Astrocyte (in vitro differentiated cells and primary cell): ENCODE measurements at regions not wholly inside any gene's neighbourhood (a gene's known extent, or its start where the extent isn't known, plus 50 kb on each side); places are given as distances from the start of the nearest gene placed in this dataset.

Experiments used
- DNase-seq: peaks from one replicate; pipeline ENCODE4 v3.0.0-alpha.2; 2010; ENCODE audit warnings: low read depth
- FAIRE-seq: peaks from 2 replicates; lab custom pipeline; 2011; peaks lifted over from hg19 to GRCh38; lab: Jason Lieb, UNC
- H2AFZ ChIP-seq: 2 replicates; pipeline ENCODE4 v1.6.0; 2012; ENCODE audit warnings: low read depth, low read length, inconsistent platforms
- H3K27ac ChIP-seq: 2 replicates; pipeline ENCODE4 v1.5.1; 2011; ENCODE audit warnings: low read depth, low read length, inconsistent platforms
- H3K27me3 ChIP-seq: 2 replicates; pipeline ENCODE4 v1.6.0; 2011; ENCODE audit warnings: low read length, inconsistent platforms; ENCODE audit not compliant: insufficient read depth
- H3K36me3 ChIP-seq: 2 replicates; pipeline ENCODE4 v1.5.1; 2011; ENCODE audit warnings: low read length, inconsistent platforms; ENCODE audit not compliant: insufficient read depth
- H3K4me1 ChIP-seq: 2 replicates; pipeline ENCODE4 v1.5.1; 2011; ENCODE audit warnings: low read length, inconsistent platforms; ENCODE audit not compliant: insufficient read depth
- H3K4me2 ChIP-seq: 2 replicates; pipeline ENCODE4 v1.6.0; 2012; ENCODE audit warnings: low read length, inconsistent platforms
- H3K4me3 ChIP-seq: 2 replicates; pipeline ENCODE4 v1.5.1; 2011; ENCODE audit warnings: low read depth, mild to moderate bottlenecking, low read length, inconsistent platforms; ENCODE audit not compliant: insufficient read depth
- H3K79me2 ChIP-seq: 2 replicates; pipeline ENCODE4 v1.6.0; 2012; ENCODE audit warnings: mild to moderate bottlenecking, low read length, inconsistent platforms; ENCODE audit not compliant: insufficient read depth
- H3K9ac ChIP-seq: 2 replicates; pipeline ENCODE4 v1.6.0; 2012; ENCODE audit warnings: mild to moderate bottlenecking, low read length, inconsistent platforms
- H3K9me3 ChIP-seq: 2 replicates; pipeline ENCODE4 v1.5.1; 2012; ENCODE audit warnings: low read depth, mild to moderate bottlenecking, low read length, inconsistent platforms; ENCODE audit not compliant: insufficient read depth
- H4K20me1 ChIP-seq: 2 replicates; pipeline ENCODE4 v1.6.0; 2012; ENCODE audit warnings: low read length, inconsistent platforms; ENCODE audit not compliant: insufficient read depth
- H3K27ac Mint-ChIP-seq: one replicate; pipeline ENCODE4 v1.8.0; 2021; ENCODE audit warnings: mild to moderate bottlenecking, mixed read lengths; ENCODE audit not compliant: unreplicated experiment
- H3K27me3 Mint-ChIP-seq: one replicate; pipeline ENCODE4 v1.8.0; 2021; ENCODE audit warnings: low read depth, mixed read lengths; ENCODE audit not compliant: unreplicated experiment
- H3K36me3 Mint-ChIP-seq: one replicate; pipeline ENCODE4 v1.8.0; 2021; ENCODE audit warnings: low read depth, mixed read lengths; ENCODE audit not compliant: unreplicated experiment
- H3K4me1 Mint-ChIP-seq: one replicate; pipeline ENCODE4 v1.8.0; 2021; ENCODE audit warnings: low read depth, mixed read lengths; ENCODE audit not compliant: unreplicated experiment
- H3K4me3 Mint-ChIP-seq: one replicate; pipeline ENCODE4 v1.8.0; 2021; ENCODE audit warnings: mild to moderate bottlenecking, moderate library complexity, mixed read lengths; ENCODE audit not compliant: unreplicated experiment
- H3K9me3 Mint-ChIP-seq: one replicate; pipeline ENCODE4 v1.8.0; 2021; ENCODE audit warnings: mild to moderate bottlenecking, mixed read lengths; ENCODE audit not compliant: unreplicated experiment
- CTCF ChIP-seq: IDR thresholded peaks from 2 replicates; pipeline ENCODE4 v1.5.1; 2011; ENCODE audit warnings: low read depth, mild to moderate bottlenecking, inconsistent platforms, low read length, moderate library complexity; ENCODE audit not compliant: insufficient read depth
- EZH2 ChIP-seq: IDR thresholded peaks from 2 replicates; pipeline ENCODE4 v1.6.1; 2012; ENCODE audit warnings: mild to moderate bottlenecking, low read length, inconsistent platforms; ENCODE audit not compliant: insufficient read depth

GRCh38 chr20:47927385-47927851 is 142.1 kb upstream of the SULF2 start:
- H3K79me2 ChIP-seq, result no peaks in the 10 kb centered on the region
- no peaks in the 10 kb centered on the region for H4K20me1 ChIP-seq
- FAIRE-seq, result no peak
- Mint-ChIP-seq H3K36me3 (no peaks in the 10 kb centered on the region), H3K4me3 (peak overlapping the region; percentile 1), H3K27ac (peak overlapping the region; percentile 38), H3K4me1 (peaks cover 27% of the 10 kb centered on the region), H3K27me3 (no peaks in the 10 kb centered on the region), H3K9me3 (no peaks in the 10 kb centered on the region)
- no peak overlapping the region for H3K9ac ChIP-seq
- H3K4me3 ChIP-seq, result no peak overlapping the region
- H3K36me3 ChIP-seq, result no peaks in the 10 kb centered on the region
- H3K4me2 ChIP-seq, result peak overlapping the region; percentile 20
- H3K4me1 ChIP-seq, result peaks cover 12% of the 10 kb centered on the region
- peak; percentile 65 for DNase-seq
- H3K9me3 ChIP-seq, result no peaks in the 10 kb centered on the region
- no peaks in the 10 kb centered on the region for H3K27me3 ChIP-seq
- H3K27ac ChIP-seq, result peak overlapping the region; percentile 50
- no peak overlapping the region for H2AFZ ChIP-seq
- TF ChIP-seq EZH2, result no peak
- no peak for TF ChIP-seq CTCF

GRCh38 chr20:47926731-47927130 is 141.4 kb upstream of the SULF2 start:
- no peaks in the 10 kb centered on the region for H3K27me3 ChIP-seq
- Mint-ChIP-seq H3K4me1 (peaks cover 30% of the 10 kb centered on the region), H3K9me3 (no peaks in the 10 kb centered on the region), H3K4me3 (no peak overlapping the region), H3K36me3 (no peaks in the 10 kb centered on the region), H3K27me3 (no peaks in the 10 kb centered on the region), H3K27ac (peak overlapping the region; percentile 12)
- H4K20me1 ChIP-seq, result no peaks in the 10 kb centered on the region
- H3K27ac ChIP-seq, result peak overlapping the region; percentile 23
- no peak overlapping the region for H3K9ac ChIP-seq
- TF ChIP-seq CTCF, result no peak
- TF ChIP-seq EZH2, result no peak
- no peak overlapping the region for H3K4me3 ChIP-seq
- DNase-seq (no peak), FAIRE-seq (no peak)
- peaks cover 17% of the 10 kb centered on the region for H3K4me1 ChIP-seq
- H3K79me2 ChIP-seq, result no peaks in the 10 kb centered on the region
- H3K36me3 ChIP-seq, result no peaks in the 10 kb centered on the region
- no peak overlapping the region for H2AFZ ChIP-seq
- H3K9me3 ChIP-seq, result no peaks in the 10 kb centered on the region
- peak overlapping the region; percentile 20 for H3K4me2 ChIP-seq

- Histone ChIP-seq H3K27ac (no peak overlapping the region), H2AFZ (no peak overlapping the region), H3K9me3 (no peaks in the 10 kb centered on the region), H3K4me3 (no peak overlapping the region), H3K4me2 (no peak overlapping the region), H3K79me2 (no peaks in the 10 kb centered on the region), H3K36me3 (no peaks in the 10 kb centered on the region), H4K20me1 (no peaks in the 10 kb centered on the region), H3K27me3 (no peaks in the 10 kb centered on the region), H3K4me1 (peaks cover 18% of the 10 kb centered on the region), H3K9ac (no peak overlapping the region)
- FAIRE-seq (no peak), DNase-seq (no peak)
- Mint-ChIP-seq H3K4me3 (no peak overlapping the region), H3K9me3 (no peaks in the 10 kb centered on the region), H3K27ac (no peak overlapping the region), H3K27me3 (peaks cover 3% of the 10 kb centered on the region), H3K4me1 (peaks cover 36% of the 10 kb centered on the region), H3K36me3 (no peaks in the 10 kb centered on the region)
- TF ChIP-seq CTCF, result no peak
- TF ChIP-seq EZH2, result no peak
Measured at GRCh38 chr20:47925593-47925992, 140.3 kb upstream of the SULF2 start.
